Epithelial cell of proximal tubule (primary cell): ENCODE measurements at regions not wholly inside any gene's neighbourhood (a gene's known extent, or its start where the extent isn't known, plus 50 kb on each side); places are given as distances from the start of the nearest gene placed in this dataset.

ENCODE experiments used
- DNase-seq: peaks from one replicate; pipeline ENCODE4 v3.0.0-alpha.2; 2011; ENCODE audit warnings: low read depth
- H3K4me3 ChIP-seq: 2 replicates; pipeline ENCODE4 v1.5.1; 2011; ENCODE audit warnings: low read depth, mild to moderate bottlenecking, low read length
- TF ChIP-seq, protein P1 (sequence below): conservative IDR thresholded peaks from 2 replicates; pipeline ENCODE4 v1.5.1; 2012; ENCODE audit warnings: low read depth, mild to moderate bottlenecking, low read length

DNA sequence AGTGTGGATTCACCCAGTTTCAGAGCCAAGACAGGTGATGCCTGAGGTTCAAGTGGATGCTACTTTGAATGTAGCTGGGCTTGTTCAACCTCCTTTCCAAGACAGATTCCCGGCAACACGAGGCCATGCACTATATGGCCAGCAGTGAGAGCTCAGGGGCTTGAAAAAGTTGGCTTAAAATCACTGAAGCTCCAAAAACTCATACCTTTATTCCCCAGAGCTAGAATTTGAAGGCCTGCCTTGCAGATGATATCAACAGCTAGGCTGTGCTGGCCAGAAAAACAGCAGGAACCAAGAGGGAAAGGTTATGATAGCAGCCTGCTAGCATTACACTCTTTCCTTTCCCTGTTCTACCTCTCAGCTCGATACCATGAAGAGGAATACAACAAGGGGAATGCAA lies 120.2 kb upstream of the DAB2 start:
- TF ChIP-seq, protein P1, sequence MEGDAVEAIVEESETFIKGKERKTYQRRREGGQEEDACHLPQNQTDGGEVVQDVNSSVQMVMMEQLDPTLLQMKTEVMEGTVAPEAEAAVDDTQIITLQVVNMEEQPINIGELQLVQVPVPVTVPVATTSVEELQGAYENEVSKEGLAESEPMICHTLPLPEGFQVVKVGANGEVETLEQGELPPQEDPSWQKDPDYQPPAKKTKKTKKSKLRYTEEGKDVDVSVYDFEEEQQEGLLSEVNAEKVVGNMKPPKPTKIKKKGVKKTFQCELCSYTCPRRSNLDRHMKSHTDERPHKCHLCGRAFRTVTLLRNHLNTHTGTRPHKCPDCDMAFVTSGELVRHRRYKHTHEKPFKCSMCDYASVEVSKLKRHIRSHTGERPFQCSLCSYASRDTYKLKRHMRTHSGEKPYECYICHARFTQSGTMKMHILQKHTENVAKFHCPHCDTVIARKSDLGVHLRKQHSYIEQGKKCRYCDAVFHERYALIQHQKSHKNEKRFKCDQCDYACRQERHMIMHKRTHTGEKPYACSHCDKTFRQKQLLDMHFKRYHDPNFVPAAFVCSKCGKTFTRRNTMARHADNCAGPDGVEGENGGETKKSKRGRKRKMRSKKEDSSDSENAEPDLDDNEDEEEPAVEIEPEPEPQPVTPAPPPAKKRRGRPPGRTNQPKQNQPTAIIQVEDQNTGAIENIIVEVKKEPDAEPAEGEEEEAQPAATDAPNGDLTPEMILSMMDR = no peak
- no peak for DNase-seq
- no peak overlapping the region for H3K4me3 ChIP-seq

- no peak overlapping the region for H3K4me3 ChIP-seq
- no peak for DNase-seq
- TF ChIP-seq, protein P1 = no peak
Measured at GRCh38 chr5:39543335-39543734, 118.6 kb upstream of the DAB2 start.

GRCh38 chr5:39542511-39543285 lies 117.9 kb upstream of the DAB2 start:
- TF ChIP-seq, protein P1 = no peak
- no peak for DNase-seq
- no peak overlapping the region for H3K4me3 ChIP-seq

GRCh38 chr5:39541920-39542319 lies 117.1 kb upstream of the DAB2 start:
- TF ChIP-seq, protein P1 = no peak
- no peak overlapping the region for H3K4me3 ChIP-seq
- no peak for DNase-seq

- TF ChIP-seq, protein P1 = no peak
- DNase-seq = no peak
- H3K4me3 ChIP-seq = no peak overlapping the region
Measured at GRCh38 chr5:39539470-39539869, 114.7 kb upstream of the DAB2 start.

DNA sequence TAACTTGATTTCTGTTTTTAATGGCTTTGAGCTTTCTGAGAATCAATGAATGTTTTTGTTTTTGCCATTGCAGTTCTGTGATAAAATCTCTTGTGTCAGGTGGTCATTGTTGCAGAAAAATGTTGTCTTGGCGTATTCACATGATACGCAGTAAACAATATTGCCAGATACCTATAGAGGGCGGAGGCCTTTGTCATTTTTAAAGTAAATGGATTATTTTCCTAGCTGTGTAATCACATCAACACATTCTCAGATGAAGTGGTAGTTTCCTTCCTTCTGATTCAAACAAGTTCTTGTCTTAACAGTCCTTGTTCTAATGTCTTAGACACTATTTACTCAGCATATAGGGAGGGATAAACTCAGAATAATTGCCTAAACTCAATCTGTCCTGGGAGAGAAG lies 109.9 kb upstream of the DAB2 start:
- DNase-seq = no peak

More for the DNA sequence above, 109.9 kb upstream of the DAB2 start:
- H3K4me3 ChIP-seq = no peak overlapping the region
- TF ChIP-seq, protein P1 = no peak
